ENCODE measurements at regions not wholly inside any gene's neighbourhood (a gene's known extent, or its start where the extent isn't known, plus 50 kb on each side); places are given as distances from the start of the nearest gene placed in this dataset.

GRCh38 chr19:31633014-31633413, 283.8 kb upstream of the TSHZ3 start:
- DNase-seq (ENCODE audit: low read depth in 4 of 4, low spot score in 3 of 4) = no peak

GRCh38 chr19:31639306-31639705, 290.1 kb upstream of the TSHZ3 start:
- DNase-seq (ENCODE audit: low read depth in 4 of 4, low spot score in 3 of 4) = no peak

GRCh38 chr19:31641591-31641990, 292.4 kb upstream of the TSHZ3 start:
- no peak for DNase-seq (ENCODE audit: low read depth in 4 of 4, low spot score in 3 of 4)

GRCh38 chr19:31648347-31648746, 299.1 kb upstream of the TSHZ3 start:
- DNase-seq (ENCODE audit: low read depth in 4 of 4, low spot score in 3 of 4) = no peak

GRCh38 chr19:31656507-31656906, 307.3 kb upstream of the TSHZ3 start:
- DNase-seq (ENCODE audit: low read depth in 4 of 4, low spot score in 3 of 4) = no peak

GRCh38 chr19:31658993-31659896, 310.0 kb upstream of the TSHZ3 start:
- DNase-seq (ENCODE audit: low read depth in 4 of 4, low spot score in 3 of 4) = no peak

GRCh38 chr19:31659897-31660210, 310.6 kb upstream of the TSHZ3 start:
- no peak for DNase-seq (ENCODE audit: low read depth in 4 of 4, low spot score in 3 of 4)

- no peak for DNase-seq (ENCODE audit: low read depth in 4 of 4, low spot score in 3 of 4)
These were observed 314.9 kb upstream of the TSHZ3 start for GRCh38 chr19:31664096-31664495.

GRCh38 chr19:31664997-31665396, 315.8 kb upstream of the TSHZ3 start:
- DNase-seq (ENCODE audit: low read depth in 4 of 4, low spot score in 3 of 4) = no peak

- DNase-seq (ENCODE audit: low read depth in 4 of 4, low spot score in 3 of 4) = no peak
These were observed 316.9 kb upstream of the TSHZ3 start for GRCh38 chr19:31666126-31666525.

- DNase-seq (ENCODE audit: low read depth in 4 of 4, low spot score in 3 of 4) = no peak
These were observed 317.9 kb upstream of the TSHZ3 start for GRCh38 chr19:31667106-31667505.

- DNase-seq (ENCODE audit: low read depth in 4 of 4, low spot score in 3 of 4) = no peak
These were observed 319.7 kb upstream of the TSHZ3 start for GRCh38 chr19:31668921-31669320.

- no peak for DNase-seq (ENCODE audit: low read depth in 4 of 4, low spot score in 3 of 4)
These were observed 321.7 kb upstream of the TSHZ3 start for GRCh38 chr19:31670931-31671330.

- no peak for DNase-seq (ENCODE audit: low read depth in 4 of 4, low spot score in 3 of 4)
These were observed 322.3 kb upstream of the TSHZ3 start for GRCh38 chr19:31671411-31672035.

- no peak for DNase-seq (ENCODE audit: low read depth in 4 of 4, low spot score in 3 of 4)
These were observed 325.4 kb upstream of the TSHZ3 start for GRCh38 chr19:31674503-31675192.

- DNase-seq (ENCODE audit: low read depth in 4 of 4, low spot score in 3 of 4) = no peak
These were observed 326.1 kb upstream of the TSHZ3 start for GRCh38 chr19:31675193-31675913.

- no peak for DNase-seq (ENCODE audit: low read depth in 4 of 4, low spot score in 3 of 4)
These were observed 327.2 kb upstream of the TSHZ3 start for GRCh38 chr19:31676271-31677004.

GRCh38 chr19:31678421-31678820, 329.2 kb upstream of the TSHZ3 start:
- DNase-seq (ENCODE audit: low read depth in 4 of 4, low spot score in 3 of 4) = no peak

GRCh38 chr19:31681121-31681520, 331.9 kb upstream of the TSHZ3 start:
- no peak for DNase-seq (ENCODE audit: low read depth in 4 of 4, low spot score in 3 of 4)

GRCh38 chr19:31693131-31693932, 344.1 kb upstream of the TSHZ3 start:
- no peak for DNase-seq (ENCODE audit: low read depth in 4 of 4, low spot score in 3 of 4)
